ENCODE measurements at regions not wholly inside any gene's neighbourhood (a gene's known extent, or its start where the extent isn't known, plus 50 kb on each side); places are given as distances from the start of the nearest gene placed in this dataset.
"Not testable (repeated sequence)": the region's sequence is repeated elsewhere in the genome, so short reads cannot be mapped to it uniquely, and the experiment has no call there.

GRCh38 chr17:20774472-20775135 lies 195.1 kb downstream of the CDRT15L2 start:
- no peak for DNase-seq

GRCh38 chr17:20775331-20775730 lies 195.8 kb downstream of the CDRT15L2 start:
- DNase-seq: no peak

- DNase-seq: no peak
Observed at GRCh38 chr17:20779521-20779920, 200.0 kb downstream of the CDRT15L2 start.

GRCh38 chr17:20781260-20781659 lies 201.7 kb downstream of the CDRT15L2 start:
- DNase-seq: no peak

GRCh38 chr17:20781869-20782268 lies 202.3 kb downstream of the CDRT15L2 start:
- not testable (repeated sequence) for DNase-seq

GRCh38 chr17:20783091-20783490 lies 203.6 kb downstream of the CDRT15L2 start:
- DNase-seq: no peak

- DNase-seq: no peak
Observed at GRCh38 chr17:20784100-20784665, 204.7 kb downstream of the CDRT15L2 start.

- no peak for DNase-seq
Observed at GRCh38 chr17:20787281-20787680, 207.8 kb downstream of the CDRT15L2 start.

- no peak for DNase-seq
Observed at GRCh38 chr17:20791626-20792025, 212.1 kb downstream of the CDRT15L2 start.

- not testable (repeated sequence) for DNase-seq
Observed at GRCh38 chr17:20794532-20794931, 215.0 kb downstream of the CDRT15L2 start.

- no peak for DNase-seq
Observed at GRCh38 chr17:20797292-20797691, 217.8 kb downstream of the CDRT15L2 start.

GRCh38 chr17:20800146-20800545 lies 220.6 kb downstream of the CDRT15L2 start:
- DNase-seq: no peak

- no peak for DNase-seq
Observed at GRCh38 chr17:20805751-20806150, 226.2 kb downstream of the CDRT15L2 start.

GRCh38 chr17:20807566-20807965 lies 228.0 kb downstream of the CDRT15L2 start:
- DNase-seq: not testable (repeated sequence)

- DNase-seq: not testable (repeated sequence)
Observed at GRCh38 chr17:20815410-20815809, 227.4 kb downstream of the USP22 start.

GRCh38 chr17:20823905-20824304 lies 218.9 kb downstream of the USP22 start:
- no peak for DNase-seq

- DNase-seq: no peak
Observed at GRCh38 chr17:20825539-20825938, 217.3 kb downstream of the USP22 start.

GRCh38 chr17:20840453-20840852 lies 202.4 kb downstream of the USP22 start:
- not testable (repeated sequence) for DNase-seq

GRCh38 chr17:20840987-20841865 lies 201.6 kb downstream of the USP22 start:
- DNase-seq: not testable (repeated sequence)

- not testable (repeated sequence) for DNase-seq
Observed at GRCh38 chr17:20842012-20842411, 200.8 kb downstream of the USP22 start.

- DNase-seq: not testable (repeated sequence)
Observed at GRCh38 chr17:20843261-20843660, 199.6 kb downstream of the USP22 start.

- DNase-seq: not testable (repeated sequence)
Observed at GRCh38 chr17:20843799-20844553, 198.8 kb downstream of the USP22 start.

- peak; percentile 34 for DNase-seq
Observed at GRCh38 chr17:20848869-20849443, 193.9 kb downstream of the USP22 start.
